ENCODE measurements at regions not wholly inside any gene's neighbourhood (a gene's known extent, or its start where the extent isn't known, plus 50 kb on each side); places are given as distances from the start of the nearest gene placed in this dataset.

DNA sequence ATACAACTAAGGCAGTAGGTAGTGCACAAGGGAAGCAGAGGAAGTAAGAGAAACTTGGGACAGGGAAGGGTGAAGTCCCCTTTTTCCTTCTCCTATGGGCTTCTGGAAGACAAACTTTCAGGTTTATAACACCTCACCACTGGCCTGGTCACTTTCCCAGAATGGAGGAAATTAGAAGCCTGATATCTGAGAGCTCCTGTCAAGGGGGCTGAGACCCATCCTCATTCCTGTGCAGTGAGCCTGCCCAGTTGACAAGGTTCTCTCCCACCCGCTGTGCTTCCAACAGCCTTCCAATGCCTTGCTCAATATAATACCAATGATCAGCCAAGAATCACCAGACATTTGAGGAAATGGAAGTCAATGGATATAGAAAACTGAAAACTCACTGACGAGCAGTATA lies 100.4 kb upstream of the YPEL5 start (continued):
- no peak for TF ChIP-seq ZNF232 (CRISPR knock-in tag; IDR thresholded peaks at IDR 0.05; ENCODE audit: borderline replicate concordance)
- TF ChIP-seq, protein P1, sequence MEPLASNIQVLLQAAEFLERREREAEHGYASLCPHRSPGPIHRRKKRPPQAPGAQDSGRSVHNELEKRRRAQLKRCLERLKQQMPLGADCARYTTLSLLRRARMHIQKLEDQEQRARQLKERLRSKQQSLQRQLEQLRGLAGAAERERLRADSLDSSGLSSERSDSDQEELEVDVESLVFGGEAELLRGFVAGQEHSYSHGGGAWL (CRISPR knock-in tag; IDR thresholded peaks at IDR 0.05): no peak
- no peak for TF ChIP-seq ZBTB8A (CRISPR knock-in tag; IDR thresholded peaks at IDR 0.05; ENCODE audit: borderline replicate concordance, low read depth)
- TF ChIP-seq TEAD2 (CRISPR knock-in tag; IDR thresholded peaks at IDR 0.05): no peak
- TF ChIP-seq JUNB (CRISPR knock-in tag; IDR thresholded peaks at IDR 0.05; ENCODE audit: borderline replicate concordance): no peak
- TF ChIP-seq ZNF33A (CRISPR knock-in tag; IDR thresholded peaks at IDR 0.05; ENCODE audit: borderline replicate concordance): no peak

DNA sequence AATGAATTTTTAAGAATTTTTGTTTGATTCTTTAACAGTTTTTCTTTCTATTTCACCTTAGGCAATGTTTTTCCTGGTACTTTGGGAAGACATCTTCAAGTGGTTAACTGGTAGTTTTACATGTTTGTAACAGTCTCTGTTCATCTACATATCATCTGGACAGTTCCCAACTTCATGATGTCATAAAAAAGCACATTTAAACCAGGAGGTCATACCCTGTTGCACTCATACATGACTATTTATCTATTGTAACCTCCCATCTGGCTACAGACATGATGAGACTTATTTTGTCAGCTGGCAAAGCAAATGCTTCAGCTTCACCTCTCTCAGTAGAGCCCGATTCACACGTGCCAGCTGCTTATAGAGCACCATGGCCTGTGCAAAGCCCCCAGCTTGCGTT lies 99.8 kb upstream of the YPEL5 start:
- ChIA-PET POLR2A (no interaction called here), CTCF (ENCODE audit: low intra/inter-chr PET ratio, low total read pairs) (no interaction called here)

More for the DNA sequence above, 99.8 kb upstream of the YPEL5 start:
- BruUV-seq (replicated peaks): no TSS peak
- TF ChIP-seq ASH2L (IDR thresholded peaks at IDR 0.05; ENCODE audit: insufficient read length, low read depth, low read length) (no peak), ATF7 (IDR thresholded peaks at IDR 0.05) (peak; percentile 42), ATF7 (CRISPR knock-in tag; IDR thresholded peaks at IDR 0.05) (no peak)
- intact Hi-C loops (cut with micrococcal nuclease; ENCODE audit: unreplicated experiment) (no loop called here), in situ Hi-C loops (cut with HindIII; ENCODE audit: extremely low pct_ligation_motif_present, low pct_unique_long_range_greater_than_20kb) (no loop called here)
- Histone ChIP-seq H3K36me3 (replicated peaks in 1 of 2; ENCODE audit: control insufficient read depth in 1 of 2, insufficient read depth in 2 of 2, low read length in 2 of 2) (no peaks in the 10 kb centered on the region), H3K79me2 (ENCODE audit: insufficient read depth, low read length) (no peaks in the 10 kb centered on the region), H3K9me3 (ENCODE audit: low read length) (no peaks in the 10 kb centered on the region), H4K20me1 (ENCODE audit: insufficient read depth, low read length) (no peaks in the 10 kb centered on the region), H3K27me3 (ENCODE audit: control insufficient read depth in 1 of 2, insufficient read depth in 2 of 2, low read length in 2 of 2) (peaks cover 0 to 6% of the 10 kb centered on the region in 2 experiments; a peak in 2 of 5 replicates), H2AFZ (ENCODE audit: low read length) (no peak overlapping the region), H3K4me2 (ENCODE audit: low read depth, low read length) (no peak overlapping the region), H3K4me3 (replicated peaks in 1 of 3; ENCODE audit: insufficient read depth in 1 of 3, low read depth in 2 of 3, low read length in 3 of 3) (no peak overlapping the region), H3K4me1 (ENCODE audit: insufficient read depth, low read length) (no peaks in the 10 kb centered on the region), H3K9ac (ENCODE audit: insufficient read depth, low read depth, low read length) (no peak overlapping the region), H3K27ac (ENCODE audit: extremely low read length, insufficient read depth, low read length) (no peak overlapping the region)
- no peak for ATAC-seq
- DNase-seq (ENCODE audit: low spot score): no peak
- 3% methylated on average over 3 of the region's 3 CpGs for WGBS (ENCODE audit: low lambda C conversion rate)
- no peak for FAIRE-seq

Measured in HepG2 (cell line).